DND-41 (cell line): ENCODE measurements at regions not wholly inside any gene's neighbourhood (a gene's known extent, or its start where the extent isn't known, plus 50 kb on each side); places are given as distances from the start of the nearest gene placed in this dataset.

Experiments used
- EZH2 ChIP-seq: IDR thresholded peaks from 3 replicates; pipeline ENCODE4 v1.6.1; 2012; ENCODE audit warnings: borderline replicate concordance, low read depth, mild to moderate bottlenecking, moderate library complexity, low read length, inconsistent platforms; ENCODE audit not compliant: severe bottlenecking
- TF ChIP-seq, protein P1 (sequence below): IDR thresholded peaks from 2 replicates; pipeline ENCODE4 v1.5.1; 2012; ENCODE audit warnings: borderline replicate concordance, low read length, moderate library complexity, mild to moderate bottlenecking; ENCODE audit not compliant: poor library complexity, severe bottlenecking; ENCODE audit errors: extremely low read depth

- TF ChIP-seq, protein P1, sequence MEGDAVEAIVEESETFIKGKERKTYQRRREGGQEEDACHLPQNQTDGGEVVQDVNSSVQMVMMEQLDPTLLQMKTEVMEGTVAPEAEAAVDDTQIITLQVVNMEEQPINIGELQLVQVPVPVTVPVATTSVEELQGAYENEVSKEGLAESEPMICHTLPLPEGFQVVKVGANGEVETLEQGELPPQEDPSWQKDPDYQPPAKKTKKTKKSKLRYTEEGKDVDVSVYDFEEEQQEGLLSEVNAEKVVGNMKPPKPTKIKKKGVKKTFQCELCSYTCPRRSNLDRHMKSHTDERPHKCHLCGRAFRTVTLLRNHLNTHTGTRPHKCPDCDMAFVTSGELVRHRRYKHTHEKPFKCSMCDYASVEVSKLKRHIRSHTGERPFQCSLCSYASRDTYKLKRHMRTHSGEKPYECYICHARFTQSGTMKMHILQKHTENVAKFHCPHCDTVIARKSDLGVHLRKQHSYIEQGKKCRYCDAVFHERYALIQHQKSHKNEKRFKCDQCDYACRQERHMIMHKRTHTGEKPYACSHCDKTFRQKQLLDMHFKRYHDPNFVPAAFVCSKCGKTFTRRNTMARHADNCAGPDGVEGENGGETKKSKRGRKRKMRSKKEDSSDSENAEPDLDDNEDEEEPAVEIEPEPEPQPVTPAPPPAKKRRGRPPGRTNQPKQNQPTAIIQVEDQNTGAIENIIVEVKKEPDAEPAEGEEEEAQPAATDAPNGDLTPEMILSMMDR, result no peak
- TF ChIP-seq EZH2, result no peak
Measured at GRCh38 chr10:78947226-78947625, 121.5 kb upstream of the ZMIZ1 start.
